ENCODE measurements at regions not wholly inside any gene's neighbourhood (a gene's known extent, or its start where the extent isn't known, plus 50 kb on each side); places are given as distances from the start of the nearest gene placed in this dataset.

- Histone ChIP-seq H3K27ac (replicated peaks; ENCODE audit: low read length) (no peak overlapping the region), H3K4ac (ENCODE audit: low read length) (no peak overlapping the region), H2BK5ac (ENCODE audit: low read length) (no peak overlapping the region), H2BK120ac (ENCODE audit: low read depth, low read length) (no peak overlapping the region), H3K36me3 (replicated peaks in 1 of 2; ENCODE audit: control insufficient read depth in 2 of 2, insufficient read depth in 2 of 2, low read length in 2 of 2) (no peaks in the 10 kb centered on the region), H4K8ac (ENCODE audit: low read depth, low read length) (no peak overlapping the region), H3K4me3 (ENCODE audit: low read length in 2 of 2) (no peak overlapping the region), H3K4me1 (ENCODE audit: control insufficient read depth in 2 of 2, insufficient read depth in 1 of 2, low read depth in 1 of 2, low read length in 2 of 2) (no peaks in the 10 kb centered on the region), H3K23ac (ENCODE audit: low read depth, low read length, poor library complexity) (no peak overlapping the region), H3K9me3 (replicated peaks in 1 of 2; ENCODE audit: control insufficient read depth in 2 of 2, insufficient read depth in 1 of 2, low read depth in 1 of 2, low read length in 2 of 2) (no peaks in the 10 kb centered on the region), H3K18ac (ENCODE audit: low read length) (no peak overlapping the region), H3K9ac (ENCODE audit: low read depth, low read length, poor library complexity) (no peak overlapping the region), H3K4me2 (ENCODE audit: insufficient read depth, low read length, poor library complexity, severe bottlenecking) (no peak overlapping the region), H2BK12ac (ENCODE audit: low read length) (no peak overlapping the region), H3K79me1 (ENCODE audit: low read depth, low read length) (no peaks in the 10 kb centered on the region), H2AK5ac (ENCODE audit: low read depth, low read length) (no peak overlapping the region), H3K14ac (ENCODE audit: low read length) (no peak overlapping the region), H2AFZ (ENCODE audit: low read length) (no peak overlapping the region), H3K27me3 (ENCODE audit: control insufficient read depth in 3 of 3, insufficient read depth in 3 of 3, low read depth in 1 of 3, low read length in 3 of 3) (no peaks in the 10 kb centered on the region), H4K91ac (ENCODE audit: low read depth, low read length, poor library complexity) (no peak overlapping the region), H2BK15ac (ENCODE audit: low read length) (no peak overlapping the region)
- WGBS, 2 donors (ENCODE audit: extremely low coverage in 2 of 2, insufficient read length in 2 of 2, insufficient replicate concordance in 1 of 2) = no CpG with 5 or more reads among the region's 3 CpGs
- no peak for DNase-seq (ENCODE audit: low spot score)
Measured at GRCh38 chr19:31519256-31519655, 170.0 kb upstream of the TSHZ3 start.

- no peaks in the 10 kb centered on the region for H3K27me3 ChIP-seq (ENCODE audit: control insufficient read depth in 3 of 3, insufficient read depth in 3 of 3, low read depth in 1 of 3, low read length in 3 of 3)
- H2BK15ac ChIP-seq (ENCODE audit: low read length) = no peak overlapping the region
- no peak overlapping the region for H2BK12ac ChIP-seq (ENCODE audit: low read length)
- no peaks in the 10 kb centered on the region for H3K79me1 ChIP-seq (ENCODE audit: low read depth, low read length)
- no peak overlapping the region for H3K23ac ChIP-seq (ENCODE audit: low read depth, low read length, poor library complexity)
- H3K9ac ChIP-seq (ENCODE audit: low read depth, low read length, poor library complexity) = no peak overlapping the region
- H2AK5ac ChIP-seq (ENCODE audit: low read depth, low read length) = no peak overlapping the region
- H3K9me3 ChIP-seq (replicated peaks in 1 of 2; ENCODE audit: control insufficient read depth in 2 of 2, insufficient read depth in 1 of 2, low read depth in 1 of 2, low read length in 2 of 2) = no peaks in the 10 kb centered on the region
- no peak overlapping the region for H2BK5ac ChIP-seq (ENCODE audit: low read length)
- H3K4me1 ChIP-seq (ENCODE audit: control insufficient read depth in 2 of 2, insufficient read depth in 1 of 2, low read depth in 1 of 2, low read length in 2 of 2) = no peaks in the 10 kb centered on the region
- no peak for DNase-seq (ENCODE audit: low spot score)
- no CpG with 5 or more reads among the region's 1 CpG for WGBS, 2 donors (ENCODE audit: extremely low coverage in 2 of 2, insufficient read length in 2 of 2, insufficient replicate concordance in 1 of 2)
- no peak overlapping the region for H3K4ac ChIP-seq (ENCODE audit: low read length)
- no peak overlapping the region for H3K27ac ChIP-seq (replicated peaks; ENCODE audit: low read length)
- peak overlapping the region in 1 of 2 donors; percentile 50 for H3K4me3 ChIP-seq (ENCODE audit: low read length in 2 of 2)
- H3K14ac ChIP-seq (ENCODE audit: low read length) = peak overlapping the region; percentile 49
- H4K8ac ChIP-seq (ENCODE audit: low read depth, low read length) = no peak overlapping the region
- H3K36me3 ChIP-seq (replicated peaks in 1 of 2; ENCODE audit: control insufficient read depth in 2 of 2, insufficient read depth in 2 of 2, low read length in 2 of 2) = no peaks in the 10 kb centered on the region
- H3K18ac ChIP-seq (ENCODE audit: low read length) = no peak overlapping the region
- H2AFZ ChIP-seq (ENCODE audit: low read length) = no peak overlapping the region
- no peak overlapping the region for H2BK120ac ChIP-seq (ENCODE audit: low read depth, low read length)
- H3K4me2 ChIP-seq (ENCODE audit: insufficient read depth, low read length, poor library complexity, severe bottlenecking) = no peak overlapping the region
- H4K91ac ChIP-seq (ENCODE audit: low read depth, low read length, poor library complexity) = no peak overlapping the region
Measured at GRCh38 chr19:31519908-31520307, 170.7 kb upstream of the TSHZ3 start.

GRCh38 chr19:31520633-31521032 is 171.4 kb upstream of the TSHZ3 start:
- DNase-seq (ENCODE audit: low spot score) = no peak
- Histone ChIP-seq H3K4ac (ENCODE audit: low read length) (no peak overlapping the region), H3K27ac (replicated peaks; ENCODE audit: low read length) (no peak overlapping the region)

GRCh38 chr19:31525610-31526147 is 176.4 kb upstream of the TSHZ3 start:
- Histone ChIP-seq H2BK15ac (ENCODE audit: low read length) (no peak overlapping the region), H2AK5ac (ENCODE audit: low read depth, low read length) (no peak overlapping the region), H2BK12ac (ENCODE audit: low read length) (no peak overlapping the region), H4K8ac (ENCODE audit: low read depth, low read length) (no peak overlapping the region), H3K9me3 (replicated peaks in 1 of 2; ENCODE audit: control insufficient read depth in 2 of 2, insufficient read depth in 1 of 2, low read depth in 1 of 2, low read length in 2 of 2) (peaks cover 0 to 3% of the 10 kb centered on the region in 2 donors), H3K4me3 (ENCODE audit: low read length in 2 of 2) (no peak overlapping the region), H3K36me3 (replicated peaks in 1 of 2; ENCODE audit: control insufficient read depth in 2 of 2, insufficient read depth in 2 of 2, low read length in 2 of 2) (no peaks in the 10 kb centered on the region), H2BK5ac (ENCODE audit: low read length) (no peak overlapping the region), H3K9ac (ENCODE audit: low read depth, low read length, poor library complexity) (no peak overlapping the region), H3K23ac (ENCODE audit: low read depth, low read length, poor library complexity) (no peak overlapping the region), H3K4ac (ENCODE audit: low read length) (no peak overlapping the region), H4K91ac (ENCODE audit: low read depth, low read length, poor library complexity) (no peak overlapping the region), H3K27ac (replicated peaks; ENCODE audit: low read length) (no peak overlapping the region), H3K18ac (ENCODE audit: low read length) (no peak overlapping the region), H2BK120ac (ENCODE audit: low read depth, low read length) (no peak overlapping the region), H3K79me1 (ENCODE audit: low read depth, low read length) (no peaks in the 10 kb centered on the region), H3K27me3 (ENCODE audit: control insufficient read depth in 3 of 3, insufficient read depth in 3 of 3, low read depth in 1 of 3, low read length in 3 of 3) (peaks cover 0 to 2% (median 0%) of the 10 kb centered on the region in 3 experiments), H3K4me2 (ENCODE audit: insufficient read depth, low read length, poor library complexity, severe bottlenecking) (no peak overlapping the region), H3K14ac (ENCODE audit: low read length) (no peak overlapping the region), H2AFZ (ENCODE audit: low read length) (no peak overlapping the region), H3K4me1 (ENCODE audit: control insufficient read depth in 2 of 2, insufficient read depth in 1 of 2, low read depth in 1 of 2, low read length in 2 of 2) (no peaks in the 10 kb centered on the region)
- DNase-seq (ENCODE audit: low spot score) = no peak
- WGBS, 2 donors (ENCODE audit: extremely low coverage in 2 of 2, insufficient read length in 2 of 2, insufficient replicate concordance in 1 of 2) = no CpG with 5 or more reads among the region's 4 CpGs

More at GRCh38 chr19:31520633-31521032, 171.4 kb upstream of the TSHZ3 start:
- no peak overlapping the region for H2BK120ac ChIP-seq (ENCODE audit: low read depth, low read length)
- no peak overlapping the region for H2AK5ac ChIP-seq (ENCODE audit: low read depth, low read length)
- H3K23ac ChIP-seq (ENCODE audit: low read depth, low read length, poor library complexity) = no peak overlapping the region
- H3K36me3 ChIP-seq (replicated peaks in 1 of 2; ENCODE audit: control insufficient read depth in 2 of 2, insufficient read depth in 2 of 2, low read length in 2 of 2) = no peaks in the 10 kb centered on the region
- H3K79me1 ChIP-seq (ENCODE audit: low read depth, low read length) = no peaks in the 10 kb centered on the region
- no peak overlapping the region for H2BK15ac ChIP-seq (ENCODE audit: low read length)
- no peak overlapping the region for H4K8ac ChIP-seq (ENCODE audit: low read depth, low read length)
- H3K14ac ChIP-seq (ENCODE audit: low read length) = no peak overlapping the region
- no peaks in the 10 kb centered on the region for H3K9me3 ChIP-seq (replicated peaks in 1 of 2; ENCODE audit: control insufficient read depth in 2 of 2, insufficient read depth in 1 of 2, low read depth in 1 of 2, low read length in 2 of 2)
- no peak overlapping the region for H3K4me2 ChIP-seq (ENCODE audit: insufficient read depth, low read length, poor library complexity, severe bottlenecking)
- no peak overlapping the region for H3K4me3 ChIP-seq (ENCODE audit: low read length in 2 of 2)
- H2BK12ac ChIP-seq (ENCODE audit: low read length) = no peak overlapping the region
- H3K4me1 ChIP-seq (ENCODE audit: control insufficient read depth in 2 of 2, insufficient read depth in 1 of 2, low read depth in 1 of 2, low read length in 2 of 2) = no peaks in the 10 kb centered on the region
- no peak overlapping the region for H4K91ac ChIP-seq (ENCODE audit: low read depth, low read length, poor library complexity)
- H3K9ac ChIP-seq (ENCODE audit: low read depth, low read length, poor library complexity) = no peak overlapping the region
- H2AFZ ChIP-seq (ENCODE audit: low read length) = no peak overlapping the region
- H2BK5ac ChIP-seq (ENCODE audit: low read length) = no peak overlapping the region
- no peak overlapping the region for H3K18ac ChIP-seq (ENCODE audit: low read length)
- H3K27me3 ChIP-seq (ENCODE audit: control insufficient read depth in 3 of 3, insufficient read depth in 3 of 3, low read depth in 1 of 3, low read length in 3 of 3) = no peaks in the 10 kb centered on the region

Measured in neuronal stem cell (in vitro differentiated cells).